Liver (tissue), 7 donors: ENCODE measurements at regions not wholly inside any gene's neighbourhood (a gene's known extent, or its start where the extent isn't known, plus 50 kb on each side); places are given as distances from the start of the nearest gene placed in this dataset.

Source experiments
- DNase-seq: peaks from one replicate; pipeline ENCODE4 v3.0.0-alpha.2; 2017; ENCODE audit warnings: low spot score
- H3K27ac ChIP-seq, 2 donors: one replicate each; pipeline ENCODE4 v1.7.0; 2013; ENCODE audit warnings: inconsistent platforms in 2 of 2, low read length in 2 of 2, control low read depth in 1 of 2, low read depth in 1 of 2, mild to moderate bottlenecking in 1 of 2
- H3K27me3 ChIP-seq, 4 donors: one replicate each; pipeline versions ENCODE4 v1.6.1 to v1.7.0; 2013; ENCODE audit warnings: low read length in 3 of 4, inconsistent platforms in 1 of 4, mild to moderate bottlenecking in 1 of 4, moderate library complexity in 1 of 4; ENCODE audit not compliant: control insufficient read depth in 4 of 4, insufficient read depth in 4 of 4
- H3K36me3 ChIP-seq, 4 donors: one replicate each; pipeline versions ENCODE4 v1.6.1 to v1.7.0; 2013; ENCODE audit warnings: low read length in 3 of 4, mild to moderate bottlenecking in 3 of 4, low read depth in 1 of 4, moderate library complexity in 1 of 4; ENCODE audit not compliant: control insufficient read depth in 4 of 4, insufficient read depth in 3 of 4
- H3K4me1 ChIP-seq, 4 donors: one replicate each; pipeline versions ENCODE4 v1.6.1 to v1.7.0; 2013; ENCODE audit warnings: low read length in 3 of 4, mild to moderate bottlenecking in 3 of 4, moderate library complexity in 1 of 4; ENCODE audit not compliant: control insufficient read depth in 4 of 4, insufficient read depth in 4 of 4
- H3K4me3 ChIP-seq, 3 donors: one replicate each; pipeline versions ENCODE4 v1.6.1 to v1.7.0; 2013; ENCODE audit warnings: low read length in 3 of 3, control low read depth in 1 of 3, low read depth in 1 of 3, mild to moderate bottlenecking in 1 of 3
- H3K9ac ChIP-seq, 2 donors: one replicate each; pipeline ENCODE4 v1.7.0; 2013; ENCODE audit warnings: low read length in 2 of 2, mild to moderate bottlenecking in 2 of 2, moderate library complexity in 2 of 2, control low read depth in 1 of 2, low read depth in 1 of 2
- H3K9me3 ChIP-seq, 4 donors: one replicate each; pipeline versions ENCODE4 v1.6.1 to v1.7.0; 2013; ENCODE audit warnings: low read length in 3 of 4; ENCODE audit not compliant: control insufficient read depth in 4 of 4
- EGR1 ChIP-seq, 2 donors: IDR thresholded peaks; 2 replicates each; pipeline ENCODE4 v1.6.1; 2016 to 2018; ENCODE audit warnings: antibody characterized with exemption in 2 of 2, low read depth in 2 of 2
- FOXA1 ChIP-seq: IDR thresholded peaks from 2 replicates; pipeline ENCODE4 v1.6.1; 2016; ENCODE audit warnings: antibody characterized with exemption
- FOXA2 ChIP-seq: IDR thresholded peaks from 2 replicates; pipeline ENCODE4 v1.6.1; 2016; ENCODE audit warnings: antibody characterized with exemption
- GABPA ChIP-seq, 2 donors: IDR thresholded peaks in 1 of 2; conservative IDR thresholded peaks in 1 of 2; 2 replicates each; pipeline ENCODE4 v1.6.1; 2016; ENCODE audit warnings: antibody characterized with exemption in 2 of 2, mild to moderate bottlenecking in 1 of 2, moderate library complexity in 1 of 2
- HNF4A ChIP-seq, 2 donors: conservative IDR thresholded peaks; 2 replicates each; pipeline ENCODE4 v1.6.1; 2016; ENCODE audit warnings: antibody characterized with exemption in 2 of 2, mild to moderate bottlenecking in 2 of 2
- JUND ChIP-seq, 2 donors: IDR thresholded peaks; 2 replicates each; pipeline ENCODE4 v1.6.1; 2016; ENCODE audit warnings: antibody characterized with exemption in 2 of 2
- RAD21 ChIP-seq, 2 donors: IDR thresholded peaks; 2 replicates each; pipeline ENCODE4 v1.6.1; 2016; ENCODE audit warnings: antibody characterized with exemption in 2 of 2, mild to moderate bottlenecking in 2 of 2
- REST ChIP-seq: IDR thresholded peaks from 2 replicates; pipeline ENCODE4 v1.6.1; 2016; ENCODE audit warnings: antibody characterized with exemption, mild to moderate bottlenecking
- RXRA ChIP-seq, 2 donors: IDR thresholded peaks; 2 replicates each; pipeline ENCODE4 v1.6.1; 2017 to 2018; ENCODE audit warnings: antibody characterized with exemption in 2 of 2, mild to moderate bottlenecking in 1 of 2
- SP1 ChIP-seq: IDR thresholded peaks from 2 replicates; pipeline ENCODE4 v1.6.1; 2018; ENCODE audit warnings: antibody characterized with exemption, mild to moderate bottlenecking
- YY1 ChIP-seq: IDR thresholded peaks from 2 replicates; pipeline ENCODE4 v1.6.1; 2016; ENCODE audit warnings: antibody characterized with exemption, mild to moderate bottlenecking
- ZBTB33 ChIP-seq: IDR thresholded peaks from 2 replicates; pipeline ENCODE4 v1.6.1; 2016; ENCODE audit warnings: antibody characterized with exemption
- WGBS: extraction: QIAGEN DNeasy Blood & Tissue Kit; methylation state at CpG from one replicate; pipeline ENCODE4 v1.1.7; 2013; 5-methylcytosine and 5-hydroxymethylcytosine counted together
- donor health status: healthy.
- donor health status: healthy.
- donor health status: healthy.
- donor health status: healthy.

GRCh38 chr14:89672636-89673511 lies 255.8 kb upstream of the FOXN3 start:
- H3K4me1 ChIP-seq, result no peaks in the 10 kb centered on the region
- 83% methylated on average over 17 of the region's 17 CpGs for WGBS
- no peaks in the 10 kb centered on the region for H3K36me3 ChIP-seq
- DNase-seq, result peak; percentile 53
- TF ChIP-seq EGR1 (IDR thresholded peaks at IDR 0.05; ENCODE audit: low read depth in 2 of 2) (no peak), YY1 (no peak), SP1 (no peak), FOXA1 (no peak), ZBTB33 (no peak), JUND (IDR thresholded peaks at IDR 0.05) (no peak), RAD21 (IDR thresholded peaks at IDR 0.05) (no peak), RXRA (IDR thresholded peaks at IDR 0.05) (no peak), GABPA (IDR thresholded peaks at IDR 0.05 in 1 of 2, conservative IDR thresholded peaks at IDR 0.05 in 1 of 2) (no peak), FOXA2 (no peak), HNF4A (conservative IDR thresholded peaks at IDR 0.05) (no peak), REST (no peak)
- no peak overlapping the region for H3K9ac ChIP-seq
- H3K4me3 ChIP-seq, result no peak overlapping the region
- no peak overlapping the region for H3K27ac ChIP-seq
- H3K9me3 ChIP-seq, result no peaks in the 10 kb centered on the region
- H3K27me3 ChIP-seq, result no peaks in the 10 kb centered on the region

GRCh38 chr14:89669193-89669592 lies 252.2 kb upstream of the FOXN3 start:
- no peak for DNase-seq
- Histone ChIP-seq H3K36me3 (no peaks in the 10 kb centered on the region), H3K4me3 (no peak overlapping the region), H3K27me3 (no peaks in the 10 kb centered on the region), H3K4me1 (peaks cover 0 to 5% (median 0%) of the 10 kb centered on the region in 4 donors), H3K9me3 (no peaks in the 10 kb centered on the region), H3K27ac (no peak overlapping the region), H3K9ac (no peak overlapping the region)
- TF ChIP-seq ZBTB33 (no peak), YY1 (no peak), RAD21 (IDR thresholded peaks at IDR 0.05) (peak in 1 of 2 donors; percentile 33)
- WGBS, result 82% methylated on average over 11 of the region's 11 CpGs
